AG08395 (cell line): ENCODE measurements at regions not wholly inside any gene's neighbourhood (a gene's known extent, or its start where the extent isn't known, plus 50 kb on each side); places are given as distances from the start of the nearest gene placed in this dataset.

Experiments used
- DNase-seq: peaks from one replicate; pipeline ENCODE4 v3.0.0; 2012; ENCODE audit warnings: mixed read lengths, low spot score

- no peak for DNase-seq
Observed at GRCh38 chr2:204012072-204012653, 75.6 kb downstream of the ICOS start.

GRCh38 chr2:204015118-204015843 is 78.7 kb downstream of the ICOS start:
- DNase-seq: no peak

DNA sequence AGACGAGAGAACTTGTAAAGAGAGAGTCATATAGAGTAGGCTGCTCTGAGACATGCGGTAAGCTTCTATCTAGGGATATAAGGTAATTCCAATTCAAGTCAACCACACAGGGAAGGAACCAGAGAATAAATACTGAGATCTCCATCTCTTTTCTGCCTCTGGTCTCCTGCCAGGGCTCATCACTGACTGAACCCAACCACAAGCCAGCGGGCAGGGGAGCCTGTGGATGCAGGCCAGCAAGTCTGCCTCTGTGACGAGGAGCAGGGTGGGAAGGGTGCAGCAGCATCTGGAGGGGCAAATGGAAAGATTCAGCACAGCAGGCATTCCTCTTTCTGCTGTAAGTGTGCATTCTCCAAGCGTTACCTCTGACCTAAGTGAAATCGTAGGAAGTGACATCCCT is 82.2 kb downstream of the ICOS start:
- DNase-seq: no peak

GRCh38 chr2:204019572-204020501 is 83.3 kb downstream of the ICOS start:
- DNase-seq: peak; percentile 17

- no peak for DNase-seq
Observed at GRCh38 chr2:204021290-204022081, 84.9 kb downstream of the ICOS start.

- DNase-seq: no peak
Observed at GRCh38 chr2:204022550-204022949, 86.0 kb downstream of the ICOS start.

- DNase-seq: no peak
Observed at GRCh38 chr2:204023088-204023487, 86.5 kb downstream of the ICOS start.

- peak; percentile 34 for DNase-seq
Observed at GRCh38 chr2:204024503-204024902, 87.9 kb downstream of the ICOS start.

GRCh38 chr2:204024906-204025475 is 88.4 kb downstream of the ICOS start:
- no peak for DNase-seq

GRCh38 chr2:204026294-204026693 is 89.7 kb downstream of the ICOS start:
- no peak for DNase-seq

DNA sequence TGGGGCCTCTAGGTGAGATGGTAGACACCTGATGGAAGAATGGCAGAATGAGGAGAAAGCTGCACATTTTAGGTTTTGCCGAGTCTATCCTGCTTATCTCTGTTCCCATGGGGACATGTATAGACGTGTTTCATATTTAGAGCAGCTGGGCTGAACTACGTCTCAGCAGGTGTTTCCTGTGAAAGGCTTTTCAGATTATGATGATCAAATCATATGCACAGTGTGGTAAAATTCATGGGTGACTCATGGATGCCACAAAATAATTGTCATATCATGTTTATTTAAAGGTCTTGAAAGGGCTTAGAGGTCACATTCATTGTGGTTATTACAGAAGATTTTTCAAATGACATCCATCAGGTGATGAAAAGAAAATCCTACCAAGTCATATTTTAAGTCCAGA is 90.5 kb downstream of the ICOS start:
- no peak for DNase-seq

- no peak for DNase-seq
Observed at GRCh38 chr2:204030322-204030721, 93.8 kb downstream of the ICOS start.

DNA sequence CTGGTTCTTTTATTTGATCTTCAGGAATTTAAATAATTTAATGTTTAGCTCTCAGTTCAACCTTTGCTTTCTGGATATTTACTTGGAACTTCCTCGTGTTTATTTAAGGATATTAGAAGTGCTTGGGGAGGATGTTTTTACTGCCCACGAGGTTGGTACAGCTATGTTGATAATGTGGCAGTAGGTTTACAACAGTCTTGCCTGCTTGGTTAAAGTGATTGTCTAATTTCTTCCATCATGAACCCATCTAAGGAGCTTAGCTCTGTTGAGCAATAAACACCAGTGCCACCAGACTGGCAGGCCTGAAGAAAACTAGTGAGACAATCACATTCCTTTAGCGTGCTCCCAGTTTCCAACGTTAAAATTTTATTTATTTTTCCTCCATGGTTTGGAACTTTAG is 94.5 kb downstream of the ICOS start:
- DNase-seq: no peak

DNA sequence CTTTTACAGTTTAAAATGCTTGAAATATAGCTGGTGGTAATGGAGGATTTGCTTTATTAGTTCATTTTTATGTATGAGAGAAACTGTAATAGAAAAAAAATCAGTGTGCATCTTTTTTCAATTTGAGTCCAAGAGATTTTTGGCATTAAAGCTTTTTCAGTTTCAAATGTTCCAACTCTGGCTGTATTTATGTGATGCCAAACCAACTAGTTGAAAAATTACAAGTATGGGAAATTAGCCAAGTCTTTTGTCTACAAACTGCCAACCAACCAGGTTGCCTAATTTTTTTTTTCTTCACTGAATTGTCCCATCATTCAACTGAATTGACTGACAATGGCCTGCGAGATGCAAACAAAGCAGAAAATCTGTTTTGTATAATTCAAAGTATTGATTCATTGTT is 95.7 kb downstream of the ICOS start:
- DNase-seq: no peak

GRCh38 chr2:204033611-204034495 is 97.3 kb downstream of the ICOS start:
- DNase-seq: no peak

DNA sequence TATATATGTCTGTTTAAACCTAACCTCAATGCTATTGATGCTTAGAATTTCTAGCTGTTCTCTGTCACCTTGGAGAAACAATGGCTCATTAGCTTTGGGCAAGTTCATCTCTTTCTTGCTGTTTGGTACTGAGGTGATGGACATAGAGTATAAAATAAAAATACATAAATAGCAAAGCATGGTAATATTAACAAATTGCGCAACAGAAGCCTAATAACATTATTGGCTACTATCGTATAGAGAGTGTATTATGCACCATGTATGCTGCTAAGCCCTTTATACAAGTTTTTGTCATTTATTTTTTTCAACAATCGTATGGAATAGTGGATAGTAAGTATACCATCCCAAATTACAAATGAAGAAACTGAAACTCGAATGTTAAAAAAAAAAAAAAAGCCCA is 100.1 kb downstream of the ICOS start:
- no peak for DNase-seq

GRCh38 chr2:204037286-204037685 is 100.7 kb downstream of the ICOS start:
- no peak for DNase-seq

GRCh38 chr2:204039298-204039838 is 102.8 kb downstream of the ICOS start:
- no peak for DNase-seq

DNA sequence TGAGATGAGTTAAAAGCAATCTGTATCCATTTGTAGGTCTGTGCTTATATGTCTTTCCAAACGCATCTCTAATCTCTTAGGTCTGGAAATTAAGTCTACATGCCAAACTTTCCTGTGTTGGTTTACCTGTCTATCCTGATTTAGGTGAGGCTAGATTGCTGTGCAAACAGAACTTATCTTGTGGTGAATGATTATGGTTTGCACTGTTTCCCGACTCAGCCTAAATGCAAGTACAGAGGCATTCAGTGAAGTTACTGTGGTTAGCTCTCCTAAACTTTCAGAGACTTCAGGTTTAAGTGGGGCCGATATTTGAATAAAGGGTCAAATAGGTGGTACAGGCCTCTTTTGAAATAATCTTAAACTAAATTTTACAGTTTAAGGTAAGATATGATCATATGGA is 103.5 kb downstream of the ICOS start:
- no peak for DNase-seq

- no peak for DNase-seq
Observed at GRCh38 chr2:204042401-204042800, 105.8 kb downstream of the ICOS start.
